CD4-positive, alpha-beta T cell (primary cell): ENCODE measurements at regions not wholly inside any gene's neighbourhood (a gene's known extent, or its start where the extent isn't known, plus 50 kb on each side); places are given as distances from the start of the nearest gene placed in this dataset.

ENCODE experiments used
- ATAC-seq: fragments of 200-7000 bp; cut with Tn5 transposase; one replicate; pipeline ENCODE4 v1.10.0; 2022; ENCODE audit warnings: mild to moderate bottlenecking; ENCODE audit not compliant: poor library complexity
- CTCF ChIA-PET: fragments of 350-600 bp; sonication (Branson Sonifier 250); formaldehyde crosslinking; loops from one replicate; lab custom pipeline; 2021; ENCODE audit warnings: antibody characterized with exemption, inconsistent platforms; lab: Charles Lee
- POLR2A ChIA-PET: fragments of 350-600 bp; sonication (Branson Sonifier 250); formaldehyde crosslinking; loops from one replicate; lab custom pipeline; 2021; ENCODE audit warnings: antibody characterized with exemption, inconsistent platforms; lab: Charles Lee
- DNase-seq, 14 experiments: peaks; one replicate each; pipeline ENCODE4 v3.0.0-alpha.2; 2013 to 2020; ENCODE audit warnings: mixed read lengths in 2 of 14
- H3K27ac ChIP-seq, 2 donors: one replicate each; pipeline versions ENCODE4 v1.5.1 to v1.7.0; 2013; ENCODE audit warnings: low read length in 2 of 2, low read depth in 1 of 2, mild to moderate bottlenecking in 1 of 2
- H3K27me3 ChIP-seq, 2 experiments: 1 replicate in 1 of 2; 2 replicates in 1 of 2; pipeline versions ENCODE4 v1.6.1 to v1.7.0; 2013; ENCODE audit warnings: low read length in 2 of 2, control low read depth in 1 of 2, mild to moderate bottlenecking in 1 of 2, moderate library complexity in 1 of 2; ENCODE audit not compliant: insufficient read depth in 2 of 2, control insufficient read depth in 1 of 2
- H3K36me3 ChIP-seq: one replicate; pipeline ENCODE4 v1.6.1; 2013; ENCODE audit warnings: low read length, control low read depth; ENCODE audit not compliant: insufficient read depth
- H3K4me1 ChIP-seq: one replicate; pipeline ENCODE4 v1.6.1; 2013; ENCODE audit warnings: low read length, control low read depth; ENCODE audit not compliant: insufficient read depth
- H3K4me3 ChIP-seq: one replicate; pipeline ENCODE4 v1.5.1; 2013; ENCODE audit warnings: mild to moderate bottlenecking, low read length, moderate library complexity
- H3K9me3 ChIP-seq, 2 experiments: 1 replicate in 1 of 2; 2 replicates in 1 of 2; pipeline versions ENCODE4 v1.6.1 to v1.7.0; 2013; ENCODE audit warnings: low read length in 2 of 2, mild to moderate bottlenecking in 2 of 2, control low read depth in 1 of 2, moderate library complexity in 1 of 2; ENCODE audit not compliant: control insufficient read depth in 1 of 2, insufficient read depth in 1 of 2
- H3K27ac Mint-ChIP-seq: one replicate; pipeline ENCODE4 v1.8.0; 2020; ENCODE audit warnings: mixed read lengths
- H3K27me3 Mint-ChIP-seq: one replicate; pipeline ENCODE4 v1.8.0; 2021; ENCODE audit warnings: mixed read lengths
- H3K36me3 Mint-ChIP-seq: one replicate; pipeline ENCODE4 v1.8.0; 2021; ENCODE audit warnings: low read depth, mixed read lengths
- H3K4me1 Mint-ChIP-seq: one replicate; pipeline ENCODE4 v1.8.0; 2021; ENCODE audit warnings: low read depth, mixed read lengths
- H3K4me3 Mint-ChIP-seq: one replicate; pipeline ENCODE4 v1.8.0; 2020; ENCODE audit warnings: mild to moderate bottlenecking, mixed read lengths
- H3K9me3 Mint-ChIP-seq: one replicate; pipeline ENCODE4 v1.8.0; 2020; ENCODE audit warnings: mixed read lengths
- intact Hi-C, 2 experiments: fragments of 100-400 bp; cut with DNase I in 1 of 2; cut with micrococcal nuclease in 1 of 2; formaldehyde crosslinking; loops; one replicate each; pipeline versions ENCODE4 v1.15.1 to v1.9.0; 2023 to 2025; cut with DNase I, micrococcal nuclease
- TF ChIP-seq, protein P1 (sequence below): fragments of 200-600 bp; IDR thresholded peaks from one replicate; pipeline ENCODE4 v1.8.0; 2022; ENCODE audit warnings: antibody characterized with exemption, mild to moderate bottlenecking

DNA sequence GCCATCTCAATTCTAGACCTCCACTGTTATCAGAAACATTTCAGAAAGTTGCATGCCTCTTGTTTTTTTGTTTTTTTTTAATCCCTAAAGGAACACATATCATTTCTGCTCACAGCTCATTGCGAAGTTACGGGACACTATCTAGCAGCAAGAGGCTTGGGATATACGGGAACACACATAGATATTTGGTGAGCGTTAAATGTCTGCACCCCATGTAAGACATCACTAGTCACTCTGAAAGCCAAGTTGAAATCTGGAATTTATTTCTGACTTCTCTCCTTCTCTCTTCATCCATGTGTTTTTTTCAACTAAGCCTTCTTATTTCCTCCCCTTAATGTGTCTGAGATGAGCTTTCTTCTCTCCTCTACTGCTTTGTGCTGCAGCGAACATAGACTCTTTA, 683.7 kb downstream of the PDHA2 start:
- H3K27ac Mint-ChIP-seq, result no peak overlapping the region
- no peaks in the 10 kb centered on the region for H3K4me1 ChIP-seq
- no peaks in the 10 kb centered on the region for H3K36me3 Mint-ChIP-seq
- H3K9me3 Mint-ChIP-seq, result peaks cover 3% of the 10 kb centered on the region
- no peak overlapping the region for H3K4me3 Mint-ChIP-seq
- intact Hi-C loops, result no loop called here
- H3K9me3 ChIP-seq, result peaks cover 0 to 8% of the 10 kb centered on the region in 2 experiments
- H3K27me3 Mint-ChIP-seq, result no peaks in the 10 kb centered on the region
- no peaks in the 10 kb centered on the region for H3K27me3 ChIP-seq
- H3K4me1 Mint-ChIP-seq, result no peaks in the 10 kb centered on the region
- DNase-seq (no peak), ATAC-seq (no peak)
- ChIA-PET POLR2A (no interaction called here), CTCF (no interaction called here)
- H3K36me3 ChIP-seq, result no peaks in the 10 kb centered on the region
- H3K27ac ChIP-seq, result no peak overlapping the region
- no peak overlapping the region for H3K4me3 ChIP-seq
- TF ChIP-seq, protein P1, sequence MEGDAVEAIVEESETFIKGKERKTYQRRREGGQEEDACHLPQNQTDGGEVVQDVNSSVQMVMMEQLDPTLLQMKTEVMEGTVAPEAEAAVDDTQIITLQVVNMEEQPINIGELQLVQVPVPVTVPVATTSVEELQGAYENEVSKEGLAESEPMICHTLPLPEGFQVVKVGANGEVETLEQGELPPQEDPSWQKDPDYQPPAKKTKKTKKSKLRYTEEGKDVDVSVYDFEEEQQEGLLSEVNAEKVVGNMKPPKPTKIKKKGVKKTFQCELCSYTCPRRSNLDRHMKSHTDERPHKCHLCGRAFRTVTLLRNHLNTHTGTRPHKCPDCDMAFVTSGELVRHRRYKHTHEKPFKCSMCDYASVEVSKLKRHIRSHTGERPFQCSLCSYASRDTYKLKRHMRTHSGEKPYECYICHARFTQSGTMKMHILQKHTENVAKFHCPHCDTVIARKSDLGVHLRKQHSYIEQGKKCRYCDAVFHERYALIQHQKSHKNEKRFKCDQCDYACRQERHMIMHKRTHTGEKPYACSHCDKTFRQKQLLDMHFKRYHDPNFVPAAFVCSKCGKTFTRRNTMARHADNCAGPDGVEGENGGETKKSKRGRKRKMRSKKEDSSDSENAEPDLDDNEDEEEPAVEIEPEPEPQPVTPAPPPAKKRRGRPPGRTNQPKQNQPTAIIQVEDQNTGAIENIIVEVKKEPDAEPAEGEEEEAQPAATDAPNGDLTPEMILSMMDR, result no peak

DNA sequence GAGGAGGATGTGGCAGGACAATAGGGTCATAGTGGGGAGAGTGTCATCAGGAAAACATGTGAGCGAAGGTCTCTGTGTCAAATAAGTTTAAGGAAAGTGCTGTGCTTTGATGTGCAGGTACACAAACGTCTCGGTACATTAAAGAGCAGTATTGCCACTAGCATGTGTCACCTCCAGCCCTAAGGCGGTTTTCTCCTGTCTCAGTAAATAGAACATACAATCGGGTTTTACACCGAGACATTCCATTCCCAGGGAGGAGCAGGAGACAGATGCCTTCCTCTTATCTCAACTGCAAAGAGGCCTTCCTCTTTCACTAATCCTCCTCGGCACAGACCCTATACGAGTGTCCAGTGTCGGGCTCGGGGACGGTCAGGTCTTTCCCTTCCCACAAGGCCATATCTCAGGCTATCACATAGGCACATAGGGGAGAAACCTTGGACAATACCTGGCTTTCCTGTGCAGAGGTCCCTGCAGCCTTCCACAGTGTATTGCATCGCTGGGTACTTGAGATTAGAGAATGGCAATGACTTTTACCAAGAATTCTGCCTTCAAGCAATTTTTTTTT, 684.5 kb downstream of the PDHA2 start:
- H3K4me3 ChIP-seq, result no peak overlapping the region

DNA sequence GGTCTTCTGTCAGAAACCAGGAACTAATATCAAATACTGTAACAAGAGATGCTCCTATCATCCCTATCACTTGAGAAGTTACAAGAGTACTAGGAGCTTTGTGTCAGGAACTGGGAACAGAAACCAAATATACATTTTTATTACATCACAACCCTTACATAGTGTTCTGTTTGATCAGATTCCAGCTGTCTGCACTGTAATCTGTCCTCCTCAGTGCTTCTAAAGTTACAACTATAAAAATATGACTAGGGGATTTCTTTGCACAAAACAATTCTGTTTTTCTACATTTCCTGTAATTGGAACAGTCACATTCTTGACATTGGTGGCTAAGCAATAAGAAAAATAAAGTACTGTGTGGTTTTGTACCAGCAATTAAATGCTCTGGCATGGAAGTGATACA, 686.0 kb downstream of the PDHA2 start:
- TF ChIP-seq, protein P1, result no peak
- Mint-ChIP-seq H3K36me3 (no peaks in the 10 kb centered on the region), H3K27ac (no peak overlapping the region), H3K27me3 (no peaks in the 10 kb centered on the region), H3K4me1 (no peaks in the 10 kb centered on the region), H3K4me3 (no peak overlapping the region), H3K9me3 (peaks cover 7% of the 10 kb centered on the region)
- DNase-seq, result no peak
- Histone ChIP-seq H3K4me1 (no peaks in the 10 kb centered on the region), H3K9me3 (peaks cover 0 to 6% of the 10 kb centered on the region in 2 experiments), H3K36me3 (no peaks in the 10 kb centered on the region), H3K27me3 (no peaks in the 10 kb centered on the region), H3K4me3 (no peak overlapping the region), H3K27ac (no peak overlapping the region)
- CTCF ChIA-PET, result no interaction called here
- POLR2A ChIA-PET, result no interaction called here
- intact Hi-C loops, result no loop called here
- no peak for ATAC-seq

More for the DNA sequence above, 684.5 kb downstream of the PDHA2 start:
- Mint-ChIP-seq H3K27ac (no peak overlapping the region), H3K27me3 (no peaks in the 10 kb centered on the region), H3K9me3 (peaks cover 3% of the 10 kb centered on the region), H3K4me1 (no peaks in the 10 kb centered on the region), H3K36me3 (no peaks in the 10 kb centered on the region), H3K4me3 (no peak overlapping the region)
- TF ChIP-seq, protein P1, result no peak
- intact Hi-C loops, result no loop called here
- no peaks in the 10 kb centered on the region for H3K4me1 ChIP-seq
- ChIA-PET CTCF (no interaction called here), POLR2A (no interaction called here)
- DNase-seq (no peak), ATAC-seq (no peak)
- H3K27ac ChIP-seq, result no peak overlapping the region
- H3K27me3 ChIP-seq, result no peaks in the 10 kb centered on the region
- peaks cover 0 to 8% of the 10 kb centered on the region in 2 experiments for H3K9me3 ChIP-seq
- H3K36me3 ChIP-seq, result no peaks in the 10 kb centered on the region
